ENCODE measurements at regions not wholly inside any gene's neighbourhood (a gene's known extent, or its start where the extent isn't known, plus 50 kb on each side); places are given as distances from the start of the nearest gene placed in this dataset.

- H3K36me3 ChIP-seq = no peaks in the 10 kb centered on the region
- intact Hi-C loops (cut with DNase I; ENCODE audit: low total_unique reads) = loop anchor here (10.0 kb wide), 1 partner anchor 472 kb away; no protein-coding TSS in a partner anchor
- H3K4me3 ChIP-seq = no peak overlapping the region
- no peak overlapping the region for H3K27ac ChIP-seq
- H3K9me3 ChIP-seq = peaks cover 22 to 24% of the 10 kb centered on the region in 2 donors
- H3K27me3 ChIP-seq = no peaks in the 10 kb centered on the region
- H3K4me1 ChIP-seq = no peaks in the 10 kb centered on the region
- TF ChIP-seq POLR2A (IDR thresholded peaks at IDR 0.05) (no peak), POLR2AphosphoS5 (IDR thresholded peaks at IDR 0.05) (no peak), CTCF (IDR thresholded peaks at IDR 0.05) (no peak)
- no peak for DNase-seq (ENCODE audit: low spot score in 2 of 2)
Observed at GRCh38 chr17:77706938-77707337, 251.6 kb upstream of the TNRC6C start.

GRCh38 chr17:77707546-77707945, 251.0 kb upstream of the TNRC6C start:
- H3K27ac ChIP-seq = no peak overlapping the region
- DNase-seq (ENCODE audit: low spot score in 2 of 2) = peak in 1 of 2 donors; percentile 1
- no peaks in the 10 kb centered on the region for H3K36me3 ChIP-seq
- TF ChIP-seq CTCF (IDR thresholded peaks at IDR 0.05) (no peak), POLR2A (IDR thresholded peaks at IDR 0.05) (no peak), POLR2AphosphoS5 (IDR thresholded peaks at IDR 0.05) (no peak)
- no peak overlapping the region for H3K4me3 ChIP-seq
- intact Hi-C loops (cut with DNase I; ENCODE audit: low total_unique reads) = loop anchor here (10.0 kb wide), 1 partner anchor 473 kb away; no protein-coding TSS in a partner anchor
- H3K27me3 ChIP-seq = no peaks in the 10 kb centered on the region
- no peaks in the 10 kb centered on the region for H3K4me1 ChIP-seq
- H3K9me3 ChIP-seq = peaks cover 22 to 24% of the 10 kb centered on the region in 2 donors

GRCh38 chr17:77708049-77708448, 250.5 kb upstream of the TNRC6C start:
- H3K9me3 ChIP-seq = peaks cover 22% of the 10 kb centered on the region in 2 donors
- no peaks in the 10 kb centered on the region for H3K36me3 ChIP-seq
- H3K27me3 ChIP-seq = no peaks in the 10 kb centered on the region
- H3K4me1 ChIP-seq = no peaks in the 10 kb centered on the region
- no peak overlapping the region for H3K27ac ChIP-seq
- DNase-seq (ENCODE audit: low spot score in 2 of 2) = no peak
- no peak overlapping the region for H3K4me3 ChIP-seq
- intact Hi-C loops (cut with DNase I; ENCODE audit: low total_unique reads) = loop anchor here (10.0 kb wide), 1 partner anchor 473 kb away; no protein-coding TSS in a partner anchor
- no peak for TF ChIP-seq POLR2A (IDR thresholded peaks at IDR 0.05)

GRCh38 chr17:77708936-77709335, 249.6 kb upstream of the TNRC6C start:
- Histone ChIP-seq H3K4me1 (no peaks in the 10 kb centered on the region), H3K9me3 (peaks cover 14 to 16% of the 10 kb centered on the region in 2 donors), H3K27me3 (no peaks in the 10 kb centered on the region), H3K4me3 (no peak overlapping the region), H3K36me3 (no peaks in the 10 kb centered on the region), H3K27ac (no peak overlapping the region)
- TF ChIP-seq POLR2AphosphoS5 (IDR thresholded peaks at IDR 0.05) (no peak), POLR2A (IDR thresholded peaks at IDR 0.05) (no peak), CTCF (IDR thresholded peaks at IDR 0.05) (no peak)
- DNase-seq (ENCODE audit: low spot score in 2 of 2) = peak in 1 of 2 donors; percentile 7
- intact Hi-C loops (cut with DNase I; ENCODE audit: low total_unique reads) = loop anchor here (10.0 kb wide), 1 partner anchor 474 kb away; no protein-coding TSS in a partner anchor

- no peak for TF ChIP-seq CTCF (IDR thresholded peaks at IDR 0.05)
- TF ChIP-seq POLR2A (IDR thresholded peaks at IDR 0.05) = no peak
- no peak for TF ChIP-seq POLR2AphosphoS5 (IDR thresholded peaks at IDR 0.05)
- intact Hi-C loops (cut with DNase I; ENCODE audit: low total_unique reads) = loop anchor here (10.0 kb wide), 1 partner anchor 475 kb away; no protein-coding TSS in a partner anchor
- Histone ChIP-seq H3K4me3 (no peak overlapping the region), H3K4me1 (no peaks in the 10 kb centered on the region), H3K36me3 (no peaks in the 10 kb centered on the region), H3K27me3 (no peaks in the 10 kb centered on the region), H3K9me3 (peaks cover 8 to 9% of the 10 kb centered on the region in 2 donors), H3K27ac (no peak overlapping the region)
- DNase-seq (ENCODE audit: low spot score in 2 of 2) = peak in 1 of 2 donors; percentile 13
Observed at GRCh38 chr17:77709594-77709993, 248.9 kb upstream of the TNRC6C start.

All from breast epithelium (tissue), 4 donors.